ENCODE measurements at regions not wholly inside any gene's neighbourhood (a gene's known extent, or its start where the extent isn't known, plus 50 kb on each side); places are given as distances from the start of the nearest gene placed in this dataset.

- no peak for TF ChIP-seq EZH2phosphoT487 (IDR thresholded peaks at IDR 0.05; ENCODE audit: borderline replicate concordance)
- TF ChIP-seq, protein P1, sequence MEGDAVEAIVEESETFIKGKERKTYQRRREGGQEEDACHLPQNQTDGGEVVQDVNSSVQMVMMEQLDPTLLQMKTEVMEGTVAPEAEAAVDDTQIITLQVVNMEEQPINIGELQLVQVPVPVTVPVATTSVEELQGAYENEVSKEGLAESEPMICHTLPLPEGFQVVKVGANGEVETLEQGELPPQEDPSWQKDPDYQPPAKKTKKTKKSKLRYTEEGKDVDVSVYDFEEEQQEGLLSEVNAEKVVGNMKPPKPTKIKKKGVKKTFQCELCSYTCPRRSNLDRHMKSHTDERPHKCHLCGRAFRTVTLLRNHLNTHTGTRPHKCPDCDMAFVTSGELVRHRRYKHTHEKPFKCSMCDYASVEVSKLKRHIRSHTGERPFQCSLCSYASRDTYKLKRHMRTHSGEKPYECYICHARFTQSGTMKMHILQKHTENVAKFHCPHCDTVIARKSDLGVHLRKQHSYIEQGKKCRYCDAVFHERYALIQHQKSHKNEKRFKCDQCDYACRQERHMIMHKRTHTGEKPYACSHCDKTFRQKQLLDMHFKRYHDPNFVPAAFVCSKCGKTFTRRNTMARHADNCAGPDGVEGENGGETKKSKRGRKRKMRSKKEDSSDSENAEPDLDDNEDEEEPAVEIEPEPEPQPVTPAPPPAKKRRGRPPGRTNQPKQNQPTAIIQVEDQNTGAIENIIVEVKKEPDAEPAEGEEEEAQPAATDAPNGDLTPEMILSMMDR (conservative IDR thresholded peaks at IDR 0.05; ENCODE audit: low read length), result no peak
- no peaks in the 10 kb centered on the region for H3F3A ChIP-seq (ENCODE audit: low read depth)
- no peaks in the 10 kb centered on the region for H3K9me2 ChIP-seq (replicated peaks; ENCODE audit: low read depth, low read length)
- H3K36me3 ChIP-seq (ENCODE audit: insufficient read depth, low read length), result no peaks in the 10 kb centered on the region
- H3K4me1 ChIP-seq (ENCODE audit: insufficient read depth, low read length, poor library complexity, severe bottlenecking), result peaks cover 11% of the 10 kb centered on the region
- H3K4me2 ChIP-seq (ENCODE audit: low read depth, low read length, poor library complexity, severe bottlenecking), result no peak overlapping the region
- H3K4me3 ChIP-seq (ENCODE audit: low read length, poor library complexity, severe bottlenecking), result no peak overlapping the region
- no peaks in the 10 kb centered on the region for H3K79me2 ChIP-seq (ENCODE audit: insufficient read depth, low read length)
- H3K9ac ChIP-seq (ENCODE audit: low read depth, low read length, poor library complexity, severe bottlenecking), result no peak overlapping the region
- no peaks in the 10 kb centered on the region for H4K20me1 ChIP-seq (ENCODE audit: insufficient read depth, low read length, poor library complexity, severe bottlenecking)
- H2AFZ ChIP-seq (ENCODE audit: low read length), result no peak overlapping the region
- H3K9me3 ChIP-seq (ENCODE audit: insufficient read depth, low read depth, low read length), result no peaks in the 10 kb centered on the region
- no peaks in the 10 kb centered on the region for H3K27me3 ChIP-seq (ENCODE audit: insufficient read depth, low read length, poor library complexity, severe bottlenecking)
Measured at GRCh38 chr20:51899674-51900073, 97.4 kb upstream of the SALL4 start.

DNA sequence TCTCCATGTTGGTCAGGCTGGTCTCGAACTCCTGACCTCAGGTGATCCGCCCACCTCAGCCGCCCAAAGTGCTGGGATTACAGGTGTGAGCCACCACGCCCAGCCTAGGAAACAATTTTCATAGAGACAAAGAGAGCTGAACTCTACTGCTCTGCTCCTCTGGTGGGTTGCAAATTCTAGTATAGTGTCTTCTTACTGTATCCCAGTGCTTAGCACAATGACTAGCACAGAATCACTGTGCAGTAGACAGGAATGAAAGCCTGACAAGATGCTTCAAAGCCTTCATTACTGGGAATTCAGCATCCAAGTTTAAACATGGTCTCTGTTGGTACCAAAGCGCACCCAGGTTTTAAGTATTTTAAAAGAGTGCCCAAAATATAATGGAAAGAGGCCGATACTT lies 96.5 kb upstream of the SALL4 start:
- Histone ChIP-seq H3K4me1 (ENCODE audit: insufficient read depth, low read length, poor library complexity, severe bottlenecking) (peaks cover 11% of the 10 kb centered on the region), H3K9ac (ENCODE audit: low read depth, low read length, poor library complexity, severe bottlenecking) (no peak overlapping the region), H3K79me2 (ENCODE audit: insufficient read depth, low read length) (no peaks in the 10 kb centered on the region), H2AFZ (ENCODE audit: low read length) (no peak overlapping the region), H3F3A (ENCODE audit: low read depth) (no peaks in the 10 kb centered on the region), H3K9me2 (replicated peaks; ENCODE audit: low read depth, low read length) (no peaks in the 10 kb centered on the region), H4K20me1 (ENCODE audit: insufficient read depth, low read length, poor library complexity, severe bottlenecking) (no peaks in the 10 kb centered on the region), H3K9me3 (ENCODE audit: insufficient read depth, low read depth, low read length) (no peaks in the 10 kb centered on the region), H3K4me3 (ENCODE audit: low read length, poor library complexity, severe bottlenecking) (no peak overlapping the region), H3K4me2 (ENCODE audit: low read depth, low read length, poor library complexity, severe bottlenecking) (no peak overlapping the region), H3K36me3 (ENCODE audit: insufficient read depth, low read length) (no peaks in the 10 kb centered on the region), H3K27me3 (ENCODE audit: insufficient read depth, low read length, poor library complexity, severe bottlenecking) (no peaks in the 10 kb centered on the region)
- TF ChIP-seq EZH2phosphoT487 (IDR thresholded peaks at IDR 0.05; ENCODE audit: borderline replicate concordance), result no peak
- TF ChIP-seq, protein P1 (conservative IDR thresholded peaks at IDR 0.05; ENCODE audit: low read length), result no peak

DNA sequence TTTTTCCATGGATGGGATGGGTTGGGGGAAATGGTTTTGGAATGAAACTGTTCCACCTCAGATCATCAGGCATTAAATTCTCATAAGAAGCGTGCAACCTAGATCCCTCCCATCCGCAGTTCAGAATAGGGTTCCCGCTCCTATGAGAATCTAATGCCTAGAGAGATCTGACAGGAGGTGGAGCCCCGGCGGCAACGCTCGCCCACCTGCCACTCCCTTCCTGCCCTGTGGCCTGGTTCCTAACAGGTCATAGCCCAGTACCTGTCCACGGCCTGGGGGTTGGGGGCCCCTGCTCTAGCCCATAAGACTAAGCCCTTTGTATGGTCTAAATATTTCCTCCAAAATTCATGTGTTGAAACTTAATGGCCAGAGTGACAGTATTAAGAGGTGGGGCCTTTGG lies 92.3 kb upstream of the SALL4 start:
- Histone ChIP-seq H2AFZ (ENCODE audit: low read length) (no peak overlapping the region), H3K4me1 (ENCODE audit: insufficient read depth, low read length, poor library complexity, severe bottlenecking) (peaks cover 3% of the 10 kb centered on the region), H3K4me3 (ENCODE audit: low read length, poor library complexity, severe bottlenecking) (no peak overlapping the region), H3K79me2 (ENCODE audit: insufficient read depth, low read length) (no peaks in the 10 kb centered on the region), H3K9ac (ENCODE audit: low read depth, low read length, poor library complexity, severe bottlenecking) (no peak overlapping the region), H4K20me1 (ENCODE audit: insufficient read depth, low read length, poor library complexity, severe bottlenecking) (no peaks in the 10 kb centered on the region), H3K27me3 (ENCODE audit: insufficient read depth, low read length, poor library complexity, severe bottlenecking) (no peaks in the 10 kb centered on the region), H3K9me3 (ENCODE audit: insufficient read depth, low read depth, low read length) (no peaks in the 10 kb centered on the region), H3K9me2 (replicated peaks; ENCODE audit: low read depth, low read length) (no peaks in the 10 kb centered on the region), H3F3A (ENCODE audit: low read depth) (no peaks in the 10 kb centered on the region), H3K4me2 (ENCODE audit: low read depth, low read length, poor library complexity, severe bottlenecking) (no peak overlapping the region), H3K36me3 (ENCODE audit: insufficient read depth, low read length) (no peaks in the 10 kb centered on the region)
- TF ChIP-seq EZH2phosphoT487 (IDR thresholded peaks at IDR 0.05; ENCODE audit: borderline replicate concordance), result no peak
- TF ChIP-seq, protein P1 (conservative IDR thresholded peaks at IDR 0.05; ENCODE audit: low read length), result no peak
